Iris pigment epithelial cell (primary cell): ENCODE measurements at regions not wholly inside any gene's neighbourhood (a gene's known extent, or its start where the extent isn't known, plus 50 kb on each side); places are given as distances from the start of the nearest gene placed in this dataset.

ENCODE experiments used
- DNase-seq: peaks from one replicate; pipeline ENCODE4 v3.0.0-alpha.2; 2011; ENCODE audit warnings: low read depth

- DNase-seq, result no peak
These were observed 474.2 kb downstream of the GBA3 start for GRCh38 chr4:23166919-23167318.

GRCh38 chr4:23166407-23166806 lies 473.7 kb downstream of the GBA3 start:
- DNase-seq, result no peak

GRCh38 chr4:23165669-23166068 lies 472.9 kb downstream of the GBA3 start:
- DNase-seq, result no peak

GRCh38 chr4:23163647-23164436 lies 471.1 kb downstream of the GBA3 start:
- peak; percentile 3 for DNase-seq

GRCh38 chr4:23162275-23162674 lies 469.5 kb downstream of the GBA3 start:
- no peak for DNase-seq

GRCh38 chr4:23161787-23162186 lies 469.1 kb downstream of the GBA3 start:
- no peak for DNase-seq

GRCh38 chr4:23153076-23153475 lies 460.3 kb downstream of the GBA3 start:
- no peak for DNase-seq

- no peak for DNase-seq
These were observed 457.1 kb downstream of the GBA3 start for GRCh38 chr4:23149815-23150214.

GRCh38 chr4:23144707-23145106 lies 452.0 kb downstream of the GBA3 start:
- DNase-seq, result no peak

GRCh38 chr4:23135792-23136645 lies 443.3 kb downstream of the GBA3 start:
- peak; percentile 37 for DNase-seq

GRCh38 chr4:23134331-23134730 lies 441.6 kb downstream of the GBA3 start:
- no peak for DNase-seq

- no peak for DNase-seq
These were observed 438.1 kb downstream of the GBA3 start for GRCh38 chr4:23130845-23131244.

GRCh38 chr4:23125118-23125517 lies 432.4 kb downstream of the GBA3 start:
- DNase-seq, result no peak

- DNase-seq, result no peak
These were observed 430.1 kb downstream of the GBA3 start for GRCh38 chr4:23122666-23123400.

- DNase-seq, result no peak
These were observed 427.6 kb downstream of the GBA3 start for GRCh38 chr4:23120374-23120773.

GRCh38 chr4:23117826-23118225 lies 425.1 kb downstream of the GBA3 start:
- DNase-seq, result no peak

GRCh38 chr4:23114538-23114937 lies 421.8 kb downstream of the GBA3 start:
- no peak for DNase-seq

GRCh38 chr4:23113104-23113503 lies 420.4 kb downstream of the GBA3 start:
- no peak for DNase-seq

- DNase-seq, result no peak
These were observed 413.8 kb downstream of the GBA3 start for GRCh38 chr4:23106516-23106915.

- no peak for DNase-seq
These were observed 413.1 kb downstream of the GBA3 start for GRCh38 chr4:23105759-23106370.

- DNase-seq, result peak; percentile 45
These were observed 404.5 kb downstream of the GBA3 start for GRCh38 chr4:23097251-23097650.

GRCh38 chr4:23091711-23092110 lies 399.0 kb downstream of the GBA3 start:
- DNase-seq, result no peak
